SK-N-MC (cell line): ENCODE measurements at regions not wholly inside any gene's neighbourhood (a gene's known extent, or its start where the extent isn't known, plus 50 kb on each side); places are given as distances from the start of the nearest gene placed in this dataset.

ENCODE experiments used
- DNase-seq: peaks from one replicate; pipeline ENCODE4 v3.0.0-alpha.2; 2011; ENCODE audit warnings: low read depth, low spot score
- H3K27ac ChIP-seq: fragments of 200-600 bp; sonication (generic); 2 replicates; pipeline ENCODE4 v1.5.1; 2016; ENCODE audit warnings: mixed run types
- H3K36me3 ChIP-seq: fragments of 200-600 bp; sonication (generic); 2 replicates; pipeline ENCODE4 v1.6.1; 2017; ENCODE audit warnings: antibody characterized with exemption, low read length, mixed read lengths; ENCODE audit not compliant: insufficient read depth
- H3K4me3 ChIP-seq: fragments of 200-600 bp; sonication (generic); 2 replicates; pipeline ENCODE4 v1.5.1; 2016
- H3K9ac ChIP-seq: fragments of 200-600 bp; sonication (generic); 2 replicates; pipeline ENCODE4 v1.8.0; 2017; ENCODE audit warnings: mixed run types, mixed read lengths; ENCODE audit not compliant: insufficient read length
- H3K9me3 ChIP-seq: fragments of 200-600 bp; sonication (generic); 2 replicates; pipeline ENCODE4 v1.6.1; 2017; ENCODE audit warnings: low read depth, mild to moderate bottlenecking, antibody characterized with exemption, low read length, moderate library complexity, mixed read lengths
- EZH2 ChIP-seq: fragments of 200-600 bp; sonication (generic); IDR thresholded peaks from one replicate; pipeline ENCODE4 v1.6.1; 2017; ENCODE audit warnings: antibody characterized with exemption
- FOXP2 ChIP-seq: optimal IDR thresholded peaks from 2 replicates; pipeline ENCODE3; 2011; ENCODE audit warnings: mild to moderate bottlenecking, moderate library complexity; ENCODE audit not compliant: insufficient read depth; ENCODE audit errors: extremely low read length, control extremely low read depth
- POLR2AphosphoS5 ChIP-seq: IDR thresholded peaks from 2 replicates; pipeline ENCODE4 v1.6.1; 2012; ENCODE audit warnings: mild to moderate bottlenecking, low read depth, low read length, borderline replicate concordance

GRCh38 chr10:10403762-10404161 is 613.9 kb upstream of the CELF2 start:
- no peak for DNase-seq
- TF ChIP-seq EZH2, result no peak
- no peak overlapping the region for H3K9ac ChIP-seq

GRCh38 chr10:10417671-10418070 is 600.0 kb upstream of the CELF2 start:
- H3K4me3 ChIP-seq, result no peak overlapping the region
- H3K36me3 ChIP-seq, result no peaks in the 10 kb centered on the region
- no peak for DNase-seq
- H3K9ac ChIP-seq, result no peak overlapping the region
- no peak overlapping the region for H3K27ac ChIP-seq
- H3K9me3 ChIP-seq, result no peaks in the 10 kb centered on the region
- TF ChIP-seq FOXP2, result no peak
- TF ChIP-seq POLR2AphosphoS5, result no peak
- no peak for TF ChIP-seq EZH2

More at GRCh38 chr10:10403762-10404161, 613.9 kb upstream of the CELF2 start:
- Histone ChIP-seq H3K27ac (no peak overlapping the region), H3K9me3 (no peaks in the 10 kb centered on the region), H3K4me3 (no peak overlapping the region), H3K36me3 (no peaks in the 10 kb centered on the region)

- no peaks in the 10 kb centered on the region for H3K36me3 ChIP-seq
- no peak overlapping the region for H3K9ac ChIP-seq
- no peak overlapping the region for H3K27ac ChIP-seq
- no peak overlapping the region for H3K4me3 ChIP-seq
- H3K9me3 ChIP-seq, result no peaks in the 10 kb centered on the region
- TF ChIP-seq FOXP2 (no peak), POLR2AphosphoS5 (no peak), EZH2 (no peak)
- no peak for DNase-seq
Measured at GRCh38 chr10:10418387-10418786, 599.3 kb upstream of the CELF2 start.

- TF ChIP-seq POLR2AphosphoS5, result no peak
- no peak for TF ChIP-seq EZH2
- TF ChIP-seq FOXP2, result no peak
- DNase-seq, result no peak
- H3K36me3 ChIP-seq, result no peaks in the 10 kb centered on the region
- no peak overlapping the region for H3K4me3 ChIP-seq
- no peak overlapping the region for H3K27ac ChIP-seq
- H3K9ac ChIP-seq, result no peak overlapping the region
- no peaks in the 10 kb centered on the region for H3K9me3 ChIP-seq
Measured at GRCh38 chr10:10421071-10421470, 596.6 kb upstream of the CELF2 start.

GRCh38 chr10:10431422-10432066 is 586.1 kb upstream of the CELF2 start:
- Histone ChIP-seq H3K9ac (no peak overlapping the region), H3K9me3 (no peaks in the 10 kb centered on the region), H3K27ac (no peak overlapping the region), H3K36me3 (no peaks in the 10 kb centered on the region), H3K4me3 (no peak overlapping the region)
- DNase-seq, result no peak
- TF ChIP-seq POLR2AphosphoS5, result no peak
- TF ChIP-seq FOXP2, result no peak
- no peak for TF ChIP-seq EZH2

- DNase-seq, result no peak
- Histone ChIP-seq H3K4me3 (no peak overlapping the region), H3K9me3 (no peaks in the 10 kb centered on the region), H3K36me3 (no peaks in the 10 kb centered on the region), H3K9ac (no peak overlapping the region), H3K27ac (no peak overlapping the region)
- TF ChIP-seq FOXP2, result no peak
- TF ChIP-seq POLR2AphosphoS5, result no peak
- no peak for TF ChIP-seq EZH2
Measured at GRCh38 chr10:10432296-10433035, 585.2 kb upstream of the CELF2 start.

GRCh38 chr10:10434312-10434711 is 583.4 kb upstream of the CELF2 start:
- Histone ChIP-seq H3K9ac (no peak overlapping the region), H3K4me3 (no peak overlapping the region), H3K36me3 (no peaks in the 10 kb centered on the region), H3K27ac (no peak overlapping the region), H3K9me3 (no peaks in the 10 kb centered on the region)
- TF ChIP-seq FOXP2 (no peak), EZH2 (no peak), POLR2AphosphoS5 (no peak)
- no peak for DNase-seq

GRCh38 chr10:10437886-10438285 is 579.8 kb upstream of the CELF2 start:
- no peak for TF ChIP-seq POLR2AphosphoS5
- no peak for TF ChIP-seq EZH2
- no peak for TF ChIP-seq FOXP2

GRCh38 chr10:10438335-10439100 is 579.2 kb upstream of the CELF2 start:
- DNase-seq, result no peak
- TF ChIP-seq EZH2 (no peak), POLR2AphosphoS5 (no peak), FOXP2 (no peak)

More at GRCh38 chr10:10437886-10438285, 579.8 kb upstream of the CELF2 start:
- H3K9me3 ChIP-seq, result no peaks in the 10 kb centered on the region
- no peak overlapping the region for H3K27ac ChIP-seq
- DNase-seq, result no peak
- H3K4me3 ChIP-seq, result no peak overlapping the region
- no peaks in the 10 kb centered on the region for H3K36me3 ChIP-seq
- H3K9ac ChIP-seq, result no peak overlapping the region

More at GRCh38 chr10:10438335-10439100, 579.2 kb upstream of the CELF2 start:
- H3K9ac ChIP-seq, result no peak overlapping the region
- no peak overlapping the region for H3K27ac ChIP-seq
- no peaks in the 10 kb centered on the region for H3K36me3 ChIP-seq
- H3K4me3 ChIP-seq, result no peak overlapping the region
- no peaks in the 10 kb centered on the region for H3K9me3 ChIP-seq
